Fibroblast of villous mesenchyme (primary cell): ENCODE measurements at regions not wholly inside any gene's neighbourhood (a gene's known extent, or its start where the extent isn't known, plus 50 kb on each side); places are given as distances from the start of the nearest gene placed in this dataset.
A peak's percentile ranks its signal among the peaks of the same experiment; 100 is the strongest.

ENCODE experiments used
- DNase-seq: peaks from one replicate; pipeline ENCODE4 v3.0.0-alpha.2; 2010; ENCODE audit warnings: low read depth
- H3K4me3 ChIP-seq: 2 replicates; pipeline ENCODE4 v1.5.1; 2011; ENCODE audit warnings: low read depth, mild to moderate bottlenecking, low read length
- CTCF ChIP-seq: IDR thresholded peaks from 2 replicates; pipeline ENCODE4 v1.5.1; 2012; ENCODE audit warnings: low read depth, mild to moderate bottlenecking, low read length; ENCODE audit not compliant: insufficient read depth

- DNase-seq: peak; percentile 7
- no peak overlapping the region for H3K4me3 ChIP-seq
- no peak for TF ChIP-seq CTCF
These were observed 488.3 kb downstream of the CCDC85A start for GRCh38 chr2:56671973-56672569.

DNA sequence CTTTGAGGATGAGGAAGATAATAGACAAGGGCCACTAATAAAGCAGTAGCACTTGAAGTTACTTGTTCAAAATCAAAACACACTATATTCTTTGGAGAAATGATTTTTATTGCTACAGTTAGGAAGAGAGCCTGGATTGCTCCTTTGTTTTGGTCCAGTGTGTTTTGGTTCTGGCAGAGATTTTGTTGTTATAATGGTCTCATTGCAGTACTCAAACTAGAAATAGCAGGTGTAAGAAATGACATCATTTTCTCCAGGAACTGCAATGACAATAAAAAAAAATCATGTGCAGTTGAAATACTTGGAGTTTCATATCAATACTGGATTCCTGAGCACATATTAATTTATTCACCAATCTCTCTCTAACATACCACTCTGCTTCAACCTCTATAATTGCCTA, 490.3 kb downstream of the CCDC85A start:
- no peak for TF ChIP-seq CTCF

DNA sequence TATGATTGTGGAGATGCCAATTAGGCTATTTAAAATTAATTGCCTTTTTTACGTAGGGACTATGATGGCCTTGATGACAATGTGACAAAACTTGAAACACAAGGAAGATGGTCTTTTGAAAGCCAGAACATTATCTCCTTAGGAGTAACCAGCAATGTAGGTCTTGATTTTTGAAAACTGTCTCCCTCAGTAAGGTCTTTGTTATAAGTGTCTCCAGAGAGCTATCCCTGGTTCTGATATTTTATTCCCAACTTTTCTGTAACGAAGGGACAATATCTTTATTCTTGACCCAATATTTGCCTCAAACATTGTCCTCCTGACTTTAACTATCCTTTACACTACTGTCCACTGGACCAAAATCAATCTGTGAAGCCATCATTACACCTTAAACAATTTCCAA, 493.2 kb downstream of the CCDC85A start:
- DNase-seq: no peak
- no peak for TF ChIP-seq CTCF
- no peak overlapping the region for H3K4me3 ChIP-seq

More for the DNA sequence above, 490.3 kb downstream of the CCDC85A start:
- DNase-seq: no peak
- no peak overlapping the region for H3K4me3 ChIP-seq

- H3K4me3 ChIP-seq: no peak overlapping the region
- TF ChIP-seq CTCF: no peak
- peak; percentile 49 for DNase-seq
These were observed 497.3 kb downstream of the CCDC85A start for GRCh38 chr2:56680971-56681631.

DNA sequence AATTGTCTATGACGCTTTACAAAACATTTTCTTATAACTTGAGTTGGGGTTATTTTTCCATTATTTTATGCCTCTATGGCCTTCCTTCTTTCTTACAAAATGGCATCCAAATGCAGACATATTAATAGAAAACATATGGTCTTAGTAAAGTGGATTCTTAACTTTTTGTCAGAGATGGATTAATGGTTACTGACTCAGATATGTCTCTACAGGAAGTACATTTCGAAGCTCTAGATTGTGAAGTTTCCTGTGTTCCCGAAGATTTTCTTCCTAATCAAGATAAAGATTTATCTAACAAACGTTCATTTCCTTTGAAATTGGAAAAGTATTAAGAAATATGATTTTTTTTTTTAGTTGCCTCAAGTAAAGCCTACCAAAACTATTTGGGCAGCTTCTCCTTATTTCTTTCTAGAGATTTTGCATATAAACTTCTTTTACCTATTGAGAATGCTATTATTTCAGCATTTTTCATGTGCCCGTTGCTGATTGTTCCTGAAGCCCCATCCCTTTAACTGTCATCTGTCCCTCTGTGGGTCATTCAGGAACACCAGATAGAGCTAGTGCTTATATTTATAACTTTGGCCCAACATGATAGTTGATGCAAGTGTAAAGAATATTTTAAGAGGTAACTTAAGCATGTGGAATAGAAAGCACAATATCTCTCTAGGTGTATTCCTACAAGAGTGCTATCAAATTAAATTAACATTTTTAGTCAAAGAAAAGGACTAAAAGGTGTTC, 498.0 kb downstream of the CCDC85A start:
- DNase-seq: peak; percentile 65
- TF ChIP-seq CTCF: no peak

DNA sequence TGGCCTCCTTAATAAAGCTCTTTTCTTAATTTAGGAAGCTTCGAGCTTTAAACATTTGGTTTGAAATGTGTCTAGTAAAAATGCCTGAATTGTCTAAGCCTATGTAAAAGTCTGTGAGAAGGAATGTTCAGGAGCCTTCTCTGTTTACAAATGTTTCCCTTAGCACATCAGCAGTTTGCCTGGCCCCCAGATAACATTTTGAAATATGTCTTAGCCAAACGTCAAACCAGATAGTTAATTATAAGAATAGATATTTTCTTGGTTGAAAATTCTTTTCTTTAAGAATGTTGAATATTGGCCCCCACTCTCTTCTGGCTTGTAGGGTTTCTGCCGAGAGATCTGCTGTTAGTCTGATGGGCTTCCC, 498.6 kb downstream of the CCDC85A start:
- peak; percentile 72 for DNase-seq
- H3K4me3 ChIP-seq: no peak overlapping the region
- TF ChIP-seq CTCF: no peak

More for the DNA sequence above, 498.0 kb downstream of the CCDC85A start:
- H3K4me3 ChIP-seq: no peak overlapping the region
